GM23338 (cell line): ENCODE measurements at regions not wholly inside any gene's neighbourhood (a gene's known extent, or its start where the extent isn't known, plus 50 kb on each side); places are given as distances from the start of the nearest gene placed in this dataset.

ENCODE experiments used
- ATAC-seq: fragments of 200-7000 bp; cut with Tn5 transposase; 3 replicates; pipeline ENCODE4 v1.9.1; 2020
- DNase-seq: peaks from one replicate; pipeline ENCODE4 v3.0.0-alpha.2; 2015; ENCODE audit warnings: low spot score
- H2AFZ ChIP-seq: fragments of 200-600 bp; sonication (generic); 2 replicates; pipeline ENCODE4 v1.8.0; 2016; ENCODE audit warnings: antibody characterized with exemption, mild to moderate bottlenecking, moderate library complexity
- H3F3A ChIP-seq: fragments of 200-600 bp; sonication (generic); replicated peaks from 2 replicates; pipeline ENCODE4 v1.8.0; 2017; ENCODE audit warnings: antibody characterized with exemption, mixed run types, low read depth
- H3K27ac ChIP-seq: fragments of 200-600 bp; sonication (generic); 2 replicates; pipeline ENCODE4 v1.6.1; 2016; ENCODE audit warnings: low read depth
- H3K27me3 ChIP-seq: fragments of 200-600 bp; sonication (generic); 2 replicates; pipeline ENCODE4 v1.8.0; 2016; ENCODE audit warnings: mild to moderate bottlenecking, mixed run types, moderate library complexity; ENCODE audit not compliant: insufficient read depth
- H3K36me3 ChIP-seq: fragments of 200-600 bp; sonication (generic); 2 replicates; pipeline ENCODE4 v1.8.0; 2016; ENCODE audit warnings: mild to moderate bottlenecking; ENCODE audit not compliant: insufficient read depth
- H3K4me1 ChIP-seq: fragments of 200-600 bp; sonication (generic); 2 replicates; pipeline ENCODE4 v1.8.0; 2016; ENCODE audit warnings: mild to moderate bottlenecking, moderate library complexity; ENCODE audit not compliant: insufficient read depth
- H3K4me2 ChIP-seq: fragments of 200-600 bp; sonication (generic); 2 replicates; pipeline ENCODE4 v1.7.1; 2017; ENCODE audit warnings: mixed run types
- H3K4me3 ChIP-seq: fragments of 200-600 bp; sonication (generic); 2 replicates; pipeline ENCODE4 v1.6.1; 2016; ENCODE audit warnings: mixed run types
- H3K79me2 ChIP-seq: fragments of 200-600 bp; sonication (generic); replicated peaks from 2 replicates; pipeline ENCODE4 v1.8.0; 2017; ENCODE audit warnings: mild to moderate bottlenecking; ENCODE audit not compliant: insufficient read depth
- H3K9me2 ChIP-seq: fragments of 200-600 bp; sonication (generic); 2 replicates; pipeline ENCODE4 v1.8.0; 2017; ENCODE audit not compliant: insufficient read depth
- H4K20me1 ChIP-seq: fragments of 200-600 bp; sonication (generic); replicated peaks from 2 replicates; pipeline ENCODE4 v1.8.0; 2017; ENCODE audit warnings: mild to moderate bottlenecking; ENCODE audit not compliant: insufficient read depth
- H3K27ac Mint-ChIP-seq: 2 replicates; pipeline ENCODE4 v1.8.0; 2020; ENCODE audit warnings: inconsistent platforms, mild to moderate bottlenecking, moderate library complexity, mixed read lengths
- H3K27me3 Mint-ChIP-seq: 3 replicates; pipeline ENCODE4 v1.8.0; 2022; ENCODE audit warnings: low read depth, mild to moderate bottlenecking, moderate library complexity, mixed read lengths, inconsistent platforms; ENCODE audit not compliant: insufficient read depth, poor library complexity
- H3K36me3 Mint-ChIP-seq: 3 replicates; pipeline ENCODE4 v1.8.0; 2021; ENCODE audit warnings: low read depth, mild to moderate bottlenecking, inconsistent platforms, moderate library complexity, mixed read lengths
- H3K4me1 Mint-ChIP-seq: 3 replicates; pipeline ENCODE4 v1.8.0; 2020; ENCODE audit warnings: mild to moderate bottlenecking, inconsistent platforms, mixed read lengths
- H3K4me3 Mint-ChIP-seq: 3 replicates; pipeline ENCODE4 v1.8.0; 2021; ENCODE audit warnings: moderate library complexity, mild to moderate bottlenecking, inconsistent platforms, mixed read lengths
- H3K9me3 Mint-ChIP-seq: 3 replicates; pipeline ENCODE4 v1.8.0; 2020; ENCODE audit warnings: moderate library complexity, mild to moderate bottlenecking, inconsistent platforms, mixed read lengths
- CREB1 ChIP-seq: fragments of 250-450 bp; sonication (Bioruptor Pico); IDR thresholded peaks from 2 replicates; pipeline ENCODE4 v1.5.0; 2020; ENCODE audit warnings: low read depth, mild to moderate bottlenecking, moderate library complexity
- CTCF ChIP-seq, 2 experiments: fragments of 200-600 bp in 1 of 2; sonication (generic) in 1 of 2; conservative IDR thresholded peaks; 2 replicates each; pipeline versions ENCODE4 v1.5.1 to v1.6.1; 2016 to 2017; ENCODE audit warnings: antibody characterized with exemption in 2 of 2, low read depth in 2 of 2, mild to moderate bottlenecking in 2 of 2, moderate library complexity in 1 of 2
- ETS1 ChIP-seq: IDR thresholded peaks from 2 replicates; pipeline ENCODE4 v1.6.1; 2016; ENCODE audit warnings: antibody characterized with exemption
- EZH2 ChIP-seq: fragments of 200-600 bp; sonication (generic); IDR thresholded peaks from one replicate; pipeline ENCODE4 v1.8.0; 2017; ENCODE audit warnings: antibody characterized with exemption, mild to moderate bottlenecking, low read depth; ENCODE audit not compliant: unreplicated experiment
- EZH2phosphoT487 ChIP-seq: fragments of 200-600 bp; sonication (generic); IDR thresholded peaks from one replicate; pipeline ENCODE4 v1.8.1; 2018; ENCODE audit warnings: antibody characterized with exemption; ENCODE audit not compliant: unreplicated experiment
- JUNB ChIP-seq: IDR thresholded peaks from one replicate; pipeline ENCODE4 v1.6.1; 2016; ENCODE audit warnings: antibody characterized with exemption; ENCODE audit not compliant: unreplicated experiment
- NANOG ChIP-seq: IDR thresholded peaks from 2 replicates; pipeline ENCODE4 v1.6.1; 2016; ENCODE audit warnings: antibody characterized with exemption, borderline replicate concordance
- POLR2AphosphoS5 ChIP-seq: IDR thresholded peaks from 2 replicates; pipeline ENCODE4 v1.6.1; 2016; ENCODE audit warnings: antibody characterized with exemption, low read depth
- REST ChIP-seq: IDR thresholded peaks from one replicate; pipeline ENCODE4 v1.6.1; 2018; ENCODE audit warnings: antibody characterized with exemption; ENCODE audit not compliant: unreplicated experiment
- STAT1 ChIP-seq: IDR thresholded peaks from one replicate; pipeline ENCODE4 v1.6.1; 2016; ENCODE audit warnings: antibody characterized with exemption; ENCODE audit not compliant: unreplicated experiment
- ZNF114 ChIP-seq: fragments of 250-450 bp; sonication (Bioruptor Pico); IDR thresholded peaks from 2 replicates; pipeline ENCODE4 v1.5.0; 2020; ENCODE audit warnings: mild to moderate bottlenecking, moderate library complexity
- ZNF331 ChIP-seq: fragments of 250-450 bp; sonication (Bioruptor Pico); IDR thresholded peaks from 2 replicates; pipeline ENCODE4 v1.5.0; 2020; ENCODE audit warnings: low read depth, mild to moderate bottlenecking, moderate library complexity

- Histone ChIP-seq H3K27ac (no peak overlapping the region), H3K36me3 (no peaks in the 10 kb centered on the region), H3K4me3 (no peak overlapping the region), H2AFZ (no peak overlapping the region), H3K9me2 (no peaks in the 10 kb centered on the region; the same call in 1 of the 2 replicates), H4K20me1 (no peaks in the 10 kb centered on the region), H3K4me1 (no peaks in the 10 kb centered on the region), H3K4me2 (no peak overlapping the region), H3F3A (no peaks in the 10 kb centered on the region), H3K79me2 (no peaks in the 10 kb centered on the region), H3K27me3 (no peaks in the 10 kb centered on the region)
- Mint-ChIP-seq H3K36me3 (peaks cover 9% of the 10 kb centered on the region; the same call in 2 of the 3 replicates), H3K27ac (no peak overlapping the region), H3K4me1 (no peaks in the 10 kb centered on the region), H3K27me3 (peaks cover 2% of the 10 kb centered on the region), H3K4me3 (no peak overlapping the region), H3K9me3 (peaks cover 13% of the 10 kb centered on the region)
- TF ChIP-seq NANOG (no peak), CTCF (conservative IDR thresholded peaks at IDR 0.05; ENCODE audit: low read depth in 2 of 2) (no peak), ETS1 (no peak), STAT1 (no peak), JUNB (no peak), POLR2AphosphoS5 (no peak)
- DNase-seq: no peak
- no peak for ATAC-seq
These were observed 131.7 kb downstream of the SLC4A3 start for GRCh38 chr2:219758907-219759680.

- Mint-ChIP-seq H3K9me3 (peaks cover 6% of the 10 kb centered on the region), H3K36me3 (peaks cover 3% of the 10 kb centered on the region; the same call in 1 of the 3 replicates), H3K27me3 (no peaks in the 10 kb centered on the region), H3K27ac (no peak overlapping the region), H3K4me1 (no peaks in the 10 kb centered on the region), H3K4me3 (no peak overlapping the region)
- Histone ChIP-seq H4K20me1 (no peaks in the 10 kb centered on the region), H3K27ac (no peak overlapping the region), H3K4me2 (no peak overlapping the region), H2AFZ (no peak overlapping the region), H3K4me3 (no peak overlapping the region), H3K4me1 (no peaks in the 10 kb centered on the region), H3K9me2 (no peaks in the 10 kb centered on the region; the same call in 1 of the 2 replicates), H3K79me2 (no peaks in the 10 kb centered on the region), H3K36me3 (no peaks in the 10 kb centered on the region), H3K27me3 (no peaks in the 10 kb centered on the region), H3F3A (no peaks in the 10 kb centered on the region)
- DNase-seq: no peak
- ATAC-seq: no peak
- TF ChIP-seq ZNF114 (CRISPR knock-in tag) (no peak), CTCF (conservative IDR thresholded peaks at IDR 0.05; ENCODE audit: low read depth in 2 of 2) (no peak), EZH2phosphoT487 (no peak), ZNF331 (CRISPR knock-in tag) (no peak), CREB1 (no peak), STAT1 (no peak), NANOG (no peak), EZH2 (no peak), REST (no peak)
These were observed 132.4 kb downstream of the SLC4A3 start for GRCh38 chr2:219759801-219760200.
